ENCODE measurements at regions not wholly inside any gene's neighbourhood (a gene's known extent, or its start where the extent isn't known, plus 50 kb on each side); places are given as distances from the start of the nearest gene placed in this dataset.
"Not testable (repeated sequence)": the region's sequence is repeated elsewhere in the genome, so short reads cannot be mapped to it uniquely, and the experiment has no call there.

DNA sequence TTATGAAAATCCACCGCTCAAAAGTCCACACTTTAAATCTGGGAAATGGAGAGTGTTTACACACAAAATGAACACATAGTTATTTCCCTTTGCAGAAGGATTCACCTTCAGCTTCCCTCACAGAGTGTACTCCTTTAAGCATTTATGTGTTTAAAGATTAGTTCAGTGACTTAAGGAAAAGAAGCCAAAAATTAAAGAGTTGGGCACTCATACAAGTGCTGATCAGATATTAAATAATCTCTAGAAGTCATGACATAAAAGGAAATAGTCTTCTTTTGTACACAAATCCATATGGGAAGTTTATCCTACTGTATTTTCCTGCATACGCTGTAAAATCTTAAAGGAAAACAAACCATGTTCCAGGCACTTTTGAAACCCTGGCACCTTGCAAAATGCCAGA, 174.2 kb downstream of the LNPK start:
- no peak for DNase-seq

DNA sequence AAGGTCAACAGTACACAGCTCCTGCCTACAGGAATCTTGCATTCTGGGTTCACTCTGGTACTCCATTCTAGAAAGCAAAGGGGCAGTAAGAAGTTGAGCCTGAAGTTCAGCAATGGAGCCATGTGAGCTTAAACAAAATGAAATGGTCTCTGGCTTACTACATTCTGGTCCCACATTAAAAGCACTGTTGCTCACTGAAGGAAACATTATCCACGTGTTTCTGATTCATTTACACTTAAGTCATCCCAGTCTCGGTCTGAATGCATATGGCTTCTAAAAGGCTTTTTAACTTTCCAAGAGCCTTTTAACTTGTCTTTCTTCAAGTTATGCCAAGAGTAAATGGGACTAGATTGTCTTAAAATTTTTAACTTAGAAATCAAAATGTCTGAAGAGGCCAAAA, 177.8 kb downstream of the LNPK start:
- no peak for DNase-seq

DNA sequence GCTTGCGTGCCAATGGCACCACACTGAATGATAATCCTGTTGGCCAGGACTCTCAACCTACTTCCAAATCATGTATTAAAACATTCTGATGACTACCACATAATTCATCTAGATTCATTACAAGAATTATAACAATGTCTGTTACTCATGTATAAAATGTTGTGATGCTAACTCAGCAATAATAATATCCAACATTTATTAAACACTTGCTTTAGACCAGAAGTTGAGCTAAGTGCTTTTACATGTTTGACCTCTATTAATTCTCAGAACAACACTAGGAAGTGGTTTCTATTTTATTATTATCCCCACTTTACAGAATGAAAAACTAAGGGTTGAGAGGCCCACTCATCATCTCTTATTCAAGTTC, 178.4 kb downstream of the LNPK start:
- no peak for DNase-seq

DNA sequence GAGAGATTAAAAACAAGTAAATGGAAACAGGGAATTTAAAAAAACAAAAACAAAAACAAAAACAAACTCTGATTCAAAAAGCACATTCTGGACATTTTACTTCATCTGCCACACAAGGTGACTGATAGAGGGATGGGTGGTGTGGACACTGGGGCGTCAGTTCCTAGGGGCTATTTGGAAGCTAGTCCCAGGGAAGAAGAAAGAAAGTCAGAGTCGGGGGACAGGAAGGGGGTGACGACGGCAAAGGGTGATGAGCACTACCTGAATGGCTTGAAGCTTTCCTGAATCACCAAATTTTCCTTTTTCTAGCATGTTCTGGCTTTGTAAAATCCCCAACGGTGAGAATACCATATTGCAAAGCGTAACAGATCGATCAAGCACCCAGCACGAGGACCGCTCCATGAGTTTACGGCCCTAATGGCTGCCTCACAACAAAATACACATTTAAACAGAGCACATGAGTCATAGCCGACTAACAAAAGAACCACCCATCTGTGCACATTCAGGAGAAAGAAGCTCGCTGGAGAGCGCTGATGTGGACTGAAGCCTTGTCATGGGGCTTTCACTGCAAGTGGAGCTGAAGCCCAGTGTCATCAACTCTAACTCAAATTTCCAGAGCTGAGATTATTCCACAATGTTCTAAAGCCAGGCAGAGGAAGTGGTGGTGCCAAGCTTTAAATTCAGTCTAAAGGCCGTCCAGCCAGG, 178.9 kb downstream of the LNPK start:
- DNase-seq, result no peak

DNA sequence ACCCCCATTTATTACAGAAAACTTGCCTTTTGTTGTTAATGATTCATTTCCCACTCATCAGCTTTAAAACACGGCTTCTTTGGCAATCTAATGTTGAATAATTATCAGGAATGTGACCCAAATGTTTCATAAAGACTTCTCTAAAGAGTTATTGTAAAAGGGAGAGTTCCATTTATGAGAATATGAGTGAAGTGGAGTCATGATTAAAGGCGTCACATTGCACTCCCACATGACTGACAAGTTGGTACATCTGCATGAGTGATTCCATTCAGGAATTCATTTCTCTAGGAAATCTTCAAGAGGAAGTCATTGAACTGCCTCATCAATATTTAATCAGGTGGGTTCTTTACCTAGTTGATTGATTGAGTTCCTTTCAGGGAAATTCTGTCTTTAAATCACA, 184.8 kb downstream of the LNPK start:
- DNase-seq, result no peak

DNA sequence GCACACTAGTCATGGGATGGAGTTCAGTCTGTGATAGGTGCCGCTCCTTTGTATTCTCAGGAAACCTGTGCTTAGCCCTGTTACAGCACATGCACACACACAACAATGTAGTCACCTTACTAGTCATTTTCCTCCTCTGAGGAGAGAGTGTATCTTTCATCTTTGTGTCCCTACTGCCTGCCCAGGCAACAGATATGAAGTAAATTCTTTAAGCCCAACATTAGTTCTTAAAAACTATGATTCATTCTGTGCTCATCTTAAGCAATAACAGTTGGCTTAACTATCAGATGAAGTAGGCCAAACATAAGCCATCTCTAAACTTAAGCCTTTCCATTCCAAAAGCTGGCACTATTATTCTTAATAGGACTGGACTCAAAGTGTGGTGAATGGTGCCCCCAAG, 186.5 kb downstream of the LNPK start:
- DNase-seq, result no peak

DNA sequence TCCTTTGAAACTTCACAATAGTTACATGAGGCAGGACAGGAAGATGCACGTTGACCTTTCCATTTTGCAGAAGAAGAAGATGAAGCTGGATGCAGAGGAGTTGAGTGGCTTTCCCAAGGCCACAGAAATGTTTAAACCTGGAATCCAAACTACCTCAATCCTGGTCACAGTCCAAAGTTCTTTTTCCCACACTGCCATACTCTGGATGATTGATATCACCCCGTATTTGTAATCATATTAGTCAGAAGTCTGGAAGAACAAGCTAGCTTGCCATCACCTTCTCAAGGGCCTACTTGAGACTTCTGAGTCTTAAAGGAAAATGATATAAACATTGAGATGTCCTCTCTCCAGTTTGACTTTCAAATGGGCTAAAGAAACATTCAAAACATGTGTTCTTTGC, 190.1 kb downstream of the LNPK start:
- no peak for DNase-seq

DNA sequence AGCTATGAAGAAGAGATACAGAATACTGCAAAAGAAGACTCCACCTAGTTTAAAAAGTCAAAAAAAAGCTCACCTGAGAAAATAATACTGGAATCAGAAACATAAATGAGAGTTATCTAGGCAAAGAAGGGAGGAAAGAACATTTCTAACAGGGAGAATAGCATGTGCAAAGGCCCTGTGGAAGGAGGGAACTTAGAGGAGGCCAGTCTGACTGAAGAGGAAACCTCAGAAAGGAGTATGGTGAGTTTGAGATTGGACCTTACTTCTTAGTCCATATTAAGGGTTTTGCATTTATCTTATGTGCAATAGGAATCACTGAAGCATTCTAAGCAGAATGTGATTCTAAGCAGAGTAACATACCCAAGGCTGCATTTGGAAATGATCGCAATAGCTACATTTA, 193.2 kb downstream of the LNPK start:
- no peak for DNase-seq

DNA sequence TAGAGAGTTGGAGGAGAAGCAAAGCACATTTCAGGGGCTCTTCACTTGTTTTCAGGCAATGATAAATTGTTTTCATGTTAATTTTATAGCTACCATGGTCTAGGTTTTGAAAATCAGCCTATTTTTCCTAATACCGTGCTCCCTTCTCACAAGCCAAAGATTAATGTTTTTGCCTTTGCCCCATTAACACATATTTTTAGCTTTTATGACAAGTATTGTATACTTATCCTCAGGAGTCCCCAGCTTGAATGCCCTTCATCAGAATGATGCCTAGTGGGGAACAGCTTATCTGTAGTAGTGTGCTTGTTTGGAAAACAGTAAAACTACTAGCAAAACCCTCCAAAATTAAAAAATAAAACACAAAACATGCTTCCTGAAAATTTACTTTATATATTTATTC, 194.0 kb downstream of the LNPK start:
- no peak for DNase-seq

DNA sequence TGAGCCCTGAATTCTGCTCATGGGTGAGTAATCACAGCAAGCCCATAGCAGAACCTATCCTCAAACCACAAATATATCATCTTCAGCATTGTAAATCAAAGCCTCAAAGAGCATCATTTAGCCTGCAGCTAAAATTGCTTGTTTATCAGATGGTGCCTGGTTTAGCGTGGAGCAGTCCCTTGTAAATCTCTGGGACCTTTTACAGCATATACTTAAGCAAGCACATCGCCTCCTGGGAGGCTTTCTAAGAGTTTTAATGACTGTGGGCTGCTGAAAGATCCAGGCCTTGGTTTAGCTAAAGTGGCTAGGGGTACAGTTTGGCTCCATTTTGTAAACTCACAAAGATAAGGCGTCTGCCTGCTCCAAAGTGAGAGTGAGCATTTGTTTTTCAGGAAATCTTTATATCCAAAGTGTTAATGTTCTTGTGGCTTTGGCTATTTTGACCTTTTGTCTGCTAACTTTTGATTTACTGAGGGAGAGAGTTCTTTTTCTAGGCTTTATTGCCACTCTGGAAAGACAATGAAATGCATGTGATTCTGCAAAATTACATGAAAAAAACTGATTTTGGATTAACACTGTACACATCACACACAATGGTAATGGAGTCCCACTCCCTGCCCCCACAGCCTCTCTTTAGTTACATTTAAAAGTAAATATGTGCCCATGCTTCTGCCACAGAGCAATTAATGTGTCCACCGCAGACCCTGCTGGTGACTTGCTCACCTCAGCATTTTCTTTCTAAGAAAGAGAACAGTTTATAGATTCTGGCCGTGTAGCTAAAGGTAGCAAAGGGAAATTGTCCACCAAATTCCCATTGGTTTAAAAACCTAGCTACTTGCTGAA, 194.8 kb downstream of the LNPK start:
- DNase-seq, result no peak

DNA sequence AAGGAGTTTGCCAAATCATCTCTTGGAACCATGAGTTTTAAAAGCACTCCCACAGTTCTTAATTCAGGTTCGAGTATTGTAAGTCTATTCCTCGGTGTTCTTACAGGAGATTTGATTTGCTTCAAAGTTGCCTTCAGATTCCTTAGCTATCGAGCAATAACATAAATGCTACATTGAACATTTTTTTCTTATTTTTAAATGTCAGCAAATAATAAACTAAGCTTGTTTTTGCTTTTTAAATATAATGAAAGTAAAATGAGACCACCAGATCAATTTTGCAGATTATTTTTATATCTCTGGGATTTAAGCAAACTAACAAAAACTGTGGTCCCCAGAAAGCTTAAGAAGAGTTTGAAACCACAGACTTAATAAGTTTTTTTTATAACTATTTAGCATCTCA, 195.5 kb downstream of the LNPK start:
- DNase-seq, result no peak

DNA sequence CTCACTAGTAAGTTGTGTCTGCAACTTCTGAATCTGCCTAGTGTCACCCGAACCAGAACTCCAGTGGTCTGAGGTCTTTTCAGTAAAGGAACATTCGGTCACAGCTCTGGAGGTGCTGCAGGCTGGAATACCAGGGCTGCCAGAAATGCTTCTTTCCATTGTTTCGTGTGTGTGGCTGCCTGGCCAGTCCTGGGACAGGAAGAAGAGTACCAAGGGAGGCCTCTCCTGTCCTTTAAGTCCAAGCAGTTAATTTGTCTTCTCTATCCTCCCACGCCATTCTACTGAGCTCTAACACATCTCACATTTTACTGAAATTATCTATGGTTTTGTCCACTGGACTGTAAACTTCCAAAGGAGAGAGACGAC, 196.0 kb downstream of the LNPK start:
- DNase-seq, result no peak

DNA sequence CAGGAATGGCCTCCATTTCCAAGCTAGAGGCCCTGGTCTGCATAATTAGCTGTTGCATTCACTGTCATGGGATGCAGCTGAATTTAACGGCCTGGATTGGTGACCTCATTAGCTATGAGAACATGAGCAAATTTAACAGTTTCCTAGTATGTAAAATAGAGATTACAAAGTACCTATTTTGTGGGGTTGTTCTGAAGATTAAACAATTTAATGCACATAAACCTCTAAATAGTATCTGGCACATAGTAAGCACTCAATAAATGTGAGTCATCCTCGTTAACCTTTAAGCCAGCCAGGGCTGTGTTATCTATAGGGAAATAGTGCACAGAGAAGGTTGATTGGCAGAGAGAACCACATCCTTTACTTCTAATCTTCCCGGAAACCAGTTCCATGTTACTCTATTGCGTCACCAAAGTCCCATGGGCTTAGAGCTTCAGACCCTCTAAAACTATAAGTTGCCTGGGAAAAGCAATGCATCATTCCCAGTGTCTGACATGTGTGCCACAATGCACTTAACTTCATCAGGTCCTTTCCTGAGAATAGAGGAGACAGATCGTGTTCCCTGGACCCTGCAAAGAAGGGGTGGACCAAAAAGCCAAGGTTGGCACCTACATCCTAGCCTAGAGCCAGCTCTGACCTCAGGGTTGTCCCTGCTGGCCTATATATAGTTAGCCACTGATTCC, 196.5 kb downstream of the LNPK start:
- DNase-seq, result no peak

DNA sequence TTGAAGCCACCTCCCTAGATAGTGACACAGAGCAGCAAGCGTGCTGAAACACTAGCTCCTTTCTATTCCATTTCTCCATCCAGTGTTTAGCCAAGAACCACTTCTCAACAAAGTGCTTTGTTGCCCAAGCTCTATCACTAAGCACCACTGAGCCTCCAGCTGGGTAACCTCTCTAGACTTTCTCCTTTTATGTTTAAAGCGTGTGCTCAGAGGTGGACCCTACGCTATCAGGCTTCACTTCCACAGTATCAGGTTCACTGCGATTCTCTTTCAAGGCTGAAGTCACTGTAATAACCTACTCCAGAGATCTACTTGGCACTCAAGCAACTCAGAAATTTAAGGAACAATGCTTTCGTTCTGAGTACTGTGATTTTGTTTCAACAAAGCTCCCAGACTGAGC, 197.9 kb downstream of the LNPK start:
- DNase-seq, result no peak

DNA sequence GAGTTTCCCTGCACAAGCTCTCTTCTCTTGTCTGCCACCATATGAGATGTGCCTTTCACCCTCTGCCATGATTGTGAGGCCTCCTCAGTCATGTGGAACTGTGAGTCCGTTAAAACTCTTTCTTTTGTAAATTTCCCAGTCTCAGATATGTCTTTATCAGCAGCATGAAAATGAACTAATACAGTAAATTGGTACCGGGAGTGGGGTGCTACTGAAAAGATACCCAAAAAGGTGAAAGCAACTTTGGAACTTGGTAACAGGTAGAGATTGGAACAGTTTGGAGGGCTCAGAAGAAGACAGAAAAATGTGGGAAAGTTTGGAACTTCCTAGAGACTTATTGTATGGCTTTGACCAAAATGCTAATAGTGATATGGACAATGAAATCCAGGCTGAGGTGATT, 205.6 kb downstream of the LNPK start:
- not testable (repeated sequence) for DNase-seq

DNA sequence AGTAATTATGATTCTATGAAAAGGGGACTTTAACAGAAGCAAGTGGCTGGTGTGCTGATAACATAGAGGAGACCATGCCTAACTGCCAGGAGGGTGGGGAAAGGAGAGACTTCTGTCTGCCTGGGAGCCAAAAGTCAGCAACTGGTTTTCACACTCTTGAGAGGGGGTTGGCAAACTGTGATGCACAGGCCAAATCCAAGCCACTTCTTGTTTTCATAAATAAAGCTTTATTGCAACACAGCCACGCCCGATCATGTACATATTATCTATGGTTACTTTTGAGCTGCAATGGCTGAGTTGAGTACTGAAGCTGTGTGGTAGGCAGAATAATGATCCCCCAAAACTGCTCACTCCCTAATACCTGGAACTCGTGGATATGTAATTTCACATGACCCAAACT, 208.4 kb downstream of the LNPK start:
- DNase-seq, result no peak

DNA sequence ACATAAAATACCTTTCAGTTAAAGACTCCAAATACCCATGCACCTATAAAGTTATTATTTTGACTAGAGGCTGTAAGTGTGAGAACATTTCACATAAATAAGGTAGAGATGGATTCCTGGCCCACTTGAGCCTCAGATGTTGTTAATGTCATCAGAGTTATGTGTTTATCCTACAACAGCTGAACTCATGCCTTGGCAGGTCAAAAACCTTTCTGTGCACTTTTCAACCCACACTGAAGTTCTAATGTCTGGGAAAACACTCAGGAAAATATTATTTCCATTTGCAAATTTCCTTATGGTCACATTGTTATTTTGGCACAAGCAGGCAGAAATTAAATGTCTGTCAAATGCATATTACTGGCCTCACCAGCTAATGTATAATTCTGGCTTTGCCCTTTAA, 209.2 kb downstream of the LNPK start:
- no peak for DNase-seq

DNA sequence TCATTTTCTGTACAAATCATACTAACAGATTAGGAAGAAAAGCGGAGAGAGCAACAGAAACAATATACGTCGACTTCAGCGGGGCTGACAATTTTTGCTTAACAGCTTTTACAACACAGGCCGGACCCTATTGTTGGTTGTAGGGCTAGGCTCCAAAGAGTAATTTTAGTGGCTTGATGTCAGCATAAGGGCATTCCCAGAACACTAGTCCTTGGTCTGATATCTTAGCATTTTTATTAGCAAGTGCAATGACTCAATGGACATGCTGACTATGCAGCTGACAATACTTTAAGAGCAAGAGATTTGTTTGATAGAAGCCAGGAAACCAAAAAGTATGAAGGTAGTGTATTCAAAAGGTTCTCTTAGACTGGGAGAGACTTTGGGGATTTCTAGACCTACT, 209.9 kb downstream of the LNPK start:
- no peak for DNase-seq

DNA sequence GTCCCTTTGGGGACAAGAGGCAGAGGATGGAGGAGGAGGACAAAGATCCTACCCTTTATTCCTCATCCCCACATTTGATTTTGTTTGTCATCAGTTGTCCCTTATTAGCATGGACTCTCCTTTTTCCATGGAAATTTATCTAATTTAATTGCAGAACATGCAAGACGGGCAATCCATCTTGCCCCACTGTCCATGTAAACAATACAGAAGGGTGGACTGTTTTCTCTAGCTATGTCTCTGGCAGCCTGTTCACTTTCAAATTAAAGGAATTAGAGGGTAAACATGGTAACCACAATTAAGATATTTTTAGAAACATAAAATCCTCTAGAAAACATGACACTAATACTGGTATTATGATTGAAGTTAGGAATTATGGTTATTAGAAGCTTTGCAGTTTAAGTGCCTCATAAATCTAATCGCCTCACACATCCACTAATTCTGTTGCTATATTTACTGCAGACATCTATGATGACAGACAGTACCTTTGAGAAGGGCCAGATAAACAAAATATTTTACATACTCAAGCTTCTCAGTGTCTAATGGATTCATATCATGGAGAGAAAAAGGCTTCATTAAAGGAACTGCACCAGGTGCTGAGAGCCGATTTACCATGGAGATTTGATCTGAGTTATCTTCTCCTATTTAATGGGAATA, 215.5 kb downstream of the LNPK start:
- DNase-seq, result no peak

DNA sequence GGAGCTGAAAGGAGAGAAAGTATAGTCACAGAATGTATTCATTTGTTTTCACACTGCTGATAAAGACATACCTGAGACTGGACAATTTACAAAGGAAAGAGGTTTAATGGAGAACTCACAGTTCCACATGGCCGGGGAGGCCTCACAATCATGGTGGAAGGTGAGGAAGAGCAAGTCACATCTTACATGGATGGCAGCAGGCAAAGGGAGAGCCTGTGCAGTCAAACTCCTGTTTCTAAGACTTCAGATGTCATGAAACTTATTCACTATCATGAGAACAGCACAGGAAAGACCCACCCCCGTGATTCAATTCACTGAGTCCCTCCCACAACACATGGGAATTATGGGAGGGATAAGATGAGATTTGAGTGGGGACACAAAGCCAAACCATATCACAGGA, 224.7 kb downstream of the LNPK start:
- DNase-seq, result not testable (repeated sequence)

DNA sequence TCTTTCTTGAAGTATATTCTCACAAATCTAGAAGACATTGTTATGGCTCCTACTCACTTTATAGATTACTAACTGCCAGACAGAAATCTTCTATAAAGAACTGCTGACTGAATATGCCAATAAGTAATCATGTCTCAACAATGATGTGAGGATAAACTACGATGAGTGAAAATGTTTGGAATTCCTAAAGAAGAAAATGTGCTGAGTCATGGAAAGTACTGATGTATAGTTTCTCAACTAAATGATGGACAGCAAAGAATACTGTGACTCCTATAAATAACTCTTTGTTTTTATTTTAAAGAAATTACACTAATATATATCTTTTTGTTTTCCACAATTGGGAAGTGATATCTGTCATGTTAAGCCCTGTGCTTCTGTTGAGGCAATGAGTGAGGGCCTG, 232.9 kb downstream of the LNPK start:
- no peak for DNase-seq

DNA sequence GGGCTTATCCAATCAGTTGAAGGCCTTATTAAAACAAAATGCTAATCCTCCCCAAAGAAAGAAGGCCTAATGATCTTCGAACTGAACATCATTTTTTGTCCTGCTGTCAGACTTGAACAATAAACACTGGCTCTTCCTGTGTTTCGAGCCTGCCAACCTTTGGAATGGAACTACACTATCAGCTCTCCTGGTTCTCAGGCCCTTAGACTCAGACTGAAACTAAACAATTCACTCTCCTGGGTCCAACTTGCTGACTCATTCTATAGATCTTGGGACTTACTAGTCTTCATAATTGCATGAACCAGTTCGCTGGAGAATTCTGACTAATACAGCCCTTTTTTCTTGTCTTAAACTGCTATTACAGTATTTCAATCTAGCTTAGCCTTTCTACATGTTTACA, 235.2 kb downstream of the LNPK start:
- DNase-seq, result no peak

DNA sequence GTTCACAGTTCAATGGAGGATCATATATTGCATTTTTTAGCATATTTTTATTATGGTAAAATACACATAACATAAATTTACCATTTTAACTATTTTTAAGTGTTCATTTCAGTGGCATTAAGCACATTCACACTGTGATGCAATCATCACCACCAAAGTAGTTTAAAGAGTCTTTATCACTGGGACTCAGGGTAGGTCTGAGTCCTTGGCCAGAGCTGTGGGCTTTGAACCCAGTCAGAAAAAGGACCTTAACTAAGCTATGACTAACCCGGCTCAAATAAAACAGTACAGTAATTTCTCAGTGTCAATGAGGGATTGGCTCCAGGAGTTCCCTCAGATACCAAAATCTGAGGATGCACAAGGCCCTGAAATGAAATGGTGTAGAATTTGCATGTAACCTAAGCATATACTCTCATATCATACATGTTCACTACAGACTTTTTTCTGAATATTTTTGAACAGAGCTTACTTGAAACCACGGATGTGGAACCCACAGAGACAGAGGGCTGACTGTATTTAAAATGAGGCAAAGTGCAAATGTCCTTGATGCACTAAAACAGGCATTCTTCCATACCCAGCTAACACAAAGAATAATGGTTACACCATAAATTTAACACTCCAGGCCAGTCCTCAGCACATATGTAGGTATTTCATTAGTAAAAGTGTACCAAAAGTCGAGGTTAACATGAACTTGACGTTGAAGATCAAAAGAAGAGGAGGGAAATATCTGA, 246.2 kb downstream of the LNPK start:
- DNase-seq, result no peak

Measured in activated CD4-positive, alpha-beta T cell treated with anti-CD3 and anti-CD28 coated beads for 4 hours (primary cell).